Ascending aorta (tissue), 2 donors: ENCODE measurements at regions not wholly inside any gene's neighbourhood (a gene's known extent, or its start where the extent isn't known, plus 50 kb on each side); places are given as distances from the start of the nearest gene placed in this dataset.
"Not testable (repeated sequence)": the region's sequence is repeated elsewhere in the genome, so short reads cannot be mapped to it uniquely, and the experiment has no call there.

Experiments
- DNase-seq, 2 donors: peaks; one replicate each; pipeline ENCODE4 v3.0.0-alpha.2; 2019; ENCODE audit warnings: low spot score in 2 of 2
- H3K27ac ChIP-seq, 2 donors: fragments of 200-600 bp; sonication (generic); one replicate each; pipeline ENCODE4 v1.5.1; 2016 to 2017; ENCODE audit warnings: mild to moderate bottlenecking in 1 of 2
- H3K27me3 ChIP-seq: fragments of 200-600 bp; sonication (generic); one replicate; pipeline ENCODE4 v1.5.1; 2017
- H3K36me3 ChIP-seq, 2 donors: fragments of 200-600 bp; sonication (generic); one replicate each; pipeline ENCODE4 v1.5.1; 2016
- H3K4me1 ChIP-seq, 2 donors: fragments of 200-600 bp; sonication (generic); one replicate each; pipeline ENCODE4 v1.5.1; 2016 to 2017; ENCODE audit warnings: mild to moderate bottlenecking in 1 of 2
- H3K4me3 ChIP-seq, 2 donors: fragments of 200-600 bp; sonication (generic); one replicate each; pipeline ENCODE4 v1.5.1; 2016 to 2017; ENCODE audit warnings: mild to moderate bottlenecking in 1 of 2
- H3K9me3 ChIP-seq, 2 donors: fragments of 200-600 bp; sonication (generic); one replicate each; pipeline ENCODE4 v1.5.1; 2016
- CTCF ChIP-seq, 3 experiments: fragments of 200-600 bp in 2 of 3; fragments of 450-650 bp in 1 of 3; sonication (generic) in 2 of 3; IDR thresholded peaks; one replicate each; pipeline ENCODE4 v1.5.1; 2016 to 2019; ENCODE audit warnings: antibody characterized with exemption in 3 of 3, mild to moderate bottlenecking in 1 of 3, moderate library complexity in 1 of 3
- intact Hi-C: fragments of 100-400 bp; cut with DNase I; formaldehyde crosslinking; loops from one replicate; pipeline ENCODE4 v1.15.1; 2023

- Histone ChIP-seq H3K4me3 (no peak overlapping the region), H3K27ac (no peak overlapping the region), H3K36me3 (no peaks in the 10 kb centered on the region), H3K27me3 (no peaks in the 10 kb centered on the region), H3K9me3 (no peaks in the 10 kb centered on the region), H3K4me1 (no peaks in the 10 kb centered on the region)
- no peak for DNase-seq
- no peak for TF ChIP-seq CTCF (IDR thresholded peaks at IDR 0.05)
- intact Hi-C loops: no loop called here
Observed at GRCh38 chrX:18031726-18032375, 170.8 kb upstream of the RAI2 start.

GRCh38 chrX:18030656-18031055 lies 169.6 kb upstream of the RAI2 start:
- H3K4me1 ChIP-seq, H3K27ac ChIP-seq, intact Hi-C loops, DNase-seq, H3K9me3 ChIP-seq, H3K36me3 ChIP-seq, H3K4me3 ChIP-seq, H3K27me3 ChIP-seq: not testable (repeated sequence)

GRCh38 chrX:18026166-18026565 lies 165.1 kb upstream of the RAI2 start:
- no peak for DNase-seq
- H3K4me1 ChIP-seq: no peaks in the 10 kb centered on the region
- no peak overlapping the region for H3K27ac ChIP-seq
- no peaks in the 10 kb centered on the region for H3K36me3 ChIP-seq
- H3K27me3 ChIP-seq: no peaks in the 10 kb centered on the region
- no peaks in the 10 kb centered on the region for H3K9me3 ChIP-seq
- no peak for TF ChIP-seq CTCF (IDR thresholded peaks at IDR 0.05)
- intact Hi-C loops: no loop called here
- no peak overlapping the region for H3K4me3 ChIP-seq

- Histone ChIP-seq H3K9me3 (no peaks in the 10 kb centered on the region), H3K4me3 (no peak overlapping the region), H3K36me3 (no peaks in the 10 kb centered on the region), H3K27ac (no peak overlapping the region), H3K27me3 (no peaks in the 10 kb centered on the region), H3K4me1 (no peaks in the 10 kb centered on the region)
- intact Hi-C loops: no loop called here
- TF ChIP-seq CTCF (IDR thresholded peaks at IDR 0.05): no peak
- DNase-seq: no peak
Observed at GRCh38 chrX:18017411-18017810, 156.3 kb upstream of the RAI2 start.

- Histone ChIP-seq H3K4me1 (no peaks in the 10 kb centered on the region), H3K27me3 (no peaks in the 10 kb centered on the region), H3K4me3 (no peak overlapping the region), H3K27ac (no peak overlapping the region), H3K9me3 (no peaks in the 10 kb centered on the region), H3K36me3 (no peaks in the 10 kb centered on the region)
- intact Hi-C loops: no loop called here
- DNase-seq: no peak
- no peak for TF ChIP-seq CTCF (IDR thresholded peaks at IDR 0.05)
Observed at GRCh38 chrX:18016941-18017340, 155.8 kb upstream of the RAI2 start.

GRCh38 chrX:18010253-18010652 lies 149.2 kb upstream of the RAI2 start:
- no peaks in the 10 kb centered on the region for H3K4me1 ChIP-seq
- H3K27ac ChIP-seq: no peak overlapping the region
- intact Hi-C loops: no loop called here

More at GRCh38 chrX:18010253-18010652, 149.2 kb upstream of the RAI2 start:
- Histone ChIP-seq H3K9me3 (no peaks in the 10 kb centered on the region), H3K27me3 (no peaks in the 10 kb centered on the region), H3K4me3 (no peak overlapping the region), H3K36me3 (no peaks in the 10 kb centered on the region)
- TF ChIP-seq CTCF (IDR thresholded peaks at IDR 0.05): no peak
- DNase-seq: no peak
